Sigmoid colon (tissue), 6 donors: ENCODE measurements at regions not wholly inside any gene's neighbourhood (a gene's known extent, or its start where the extent isn't known, plus 50 kb on each side); places are given as distances from the start of the nearest gene placed in this dataset.

Source experiments
- DNase-seq: peaks from one replicate; pipeline ENCODE4 v3.0.0-alpha.2; 2019
- H3K27ac ChIP-seq, 4 donors: fragments of 200-600 bp; sonication (generic); one replicate each; pipeline ENCODE4 v1.5.1; 2016 to 2019; ENCODE audit warnings: mild to moderate bottlenecking in 1 of 4
- H3K27me3 ChIP-seq, 3 donors: fragments of 200-600 bp; sonication (generic); one replicate each; pipeline ENCODE4 v1.5.1; 2019; ENCODE audit warnings: mild to moderate bottlenecking in 1 of 3
- H3K36me3 ChIP-seq, 4 donors: fragments of 200-600 bp; sonication (generic); one replicate each; pipeline ENCODE4 v1.5.1; 2016 to 2019
- H3K4me1 ChIP-seq, 4 donors: fragments of 200-600 bp; sonication (generic); one replicate each; pipeline ENCODE4 v1.5.1; 2017 to 2019
- H3K4me3 ChIP-seq, 4 donors: fragments of 200-600 bp; sonication (generic); one replicate each; pipeline ENCODE4 v1.5.1; 2017 to 2019; ENCODE audit warnings: mild to moderate bottlenecking in 2 of 4, moderate library complexity in 1 of 4
- H3K9me3 ChIP-seq, 4 donors: fragments of 200-600 bp in 3 of 4; sonication (generic) in 3 of 4; one replicate each; pipeline versions ENCODE4 v1.5.1 to v1.6.1; 2013 to 2019
- CTCF ChIP-seq, 4 experiments: fragments of 450-650 bp in 3 of 4; fragments of 200-600 bp in 1 of 4; IDR thresholded peaks; one replicate each; pipeline ENCODE4 v1.5.1; 2016 to 2019; ENCODE audit warnings: antibody characterized with exemption in 4 of 4, mild to moderate bottlenecking in 3 of 4, moderate library complexity in 2 of 4
- EP300 ChIP-seq, 4 donors: sonication (generic); formaldehyde crosslinking; IDR thresholded peaks; one replicate each; pipeline ENCODE4 v1.6.1; 2017; ENCODE audit warnings: antibody characterized with exemption in 4 of 4
- POLR2A ChIP-seq, 2 donors: fragments of 450-650 bp; IDR thresholded peaks; one replicate each; pipeline ENCODE4 v1.6.1; 2016; ENCODE audit warnings: antibody characterized with exemption in 2 of 2, mild to moderate bottlenecking in 2 of 2, moderate library complexity in 2 of 2
- POLR2AphosphoS5 ChIP-seq, 4 donors: sonication (generic); formaldehyde crosslinking; IDR thresholded peaks; one replicate each; pipeline ENCODE4 v1.6.1; 2017; ENCODE audit warnings: antibody characterized with exemption in 4 of 4
- WGBS, 2 donors: extraction: QIAGEN DNeasy Blood & Tissue Kit; methylation state at CpG; one replicate each; pipeline ENCODE4 v1.1.7; 2013; 5-methylcytosine and 5-hydroxymethylcytosine counted together
- intact Hi-C: fragments of 100-400 bp; cut with DNase I; formaldehyde crosslinking; loops from one replicate; pipeline ENCODE4 v1.15.1; 2023
- donor health status: healthy with polysubstance abuse.
- donor health status: healthy.

- intact Hi-C loops, result no loop called here
- 93 to 97% methylated on average over 3 of the region's 3 CpGs for WGBS, 2 donors
- DNase-seq, result no peak
- H3K9me3 ChIP-seq, result no peaks in the 10 kb centered on the region
- H3K4me1 ChIP-seq, result peaks cover 0 to 20% (median 12%) of the 10 kb centered on the region in 4 donors
- no peaks in the 10 kb centered on the region for H3K36me3 ChIP-seq
- TF ChIP-seq POLR2AphosphoS5 (IDR thresholded peaks at IDR 0.05) (no peak), CTCF (IDR thresholded peaks at IDR 0.05) (no peak), POLR2A (IDR thresholded peaks at IDR 0.05) (no peak), EP300 (IDR thresholded peaks at IDR 0.05) (no peak)
- no peak overlapping the region for H3K27ac ChIP-seq
- H3K27me3 ChIP-seq, result no peaks in the 10 kb centered on the region
- H3K4me3 ChIP-seq, result no peak overlapping the region
Observed at GRCh38 chr6:150713931-150714330, 114.2 kb downstream of the PLEKHG1 start.

GRCh38 chr6:150715133-150715532, 115.4 kb downstream of the PLEKHG1 start:
- Histone ChIP-seq H3K27me3 (no peaks in the 10 kb centered on the region), H3K4me1 (peaks cover 0 to 20% (median 12%) of the 10 kb centered on the region in 4 donors), H3K36me3 (no peaks in the 10 kb centered on the region), H3K27ac (no peak overlapping the region), H3K4me3 (no peak overlapping the region), H3K9me3 (no peaks in the 10 kb centered on the region)
- intact Hi-C loops, result no loop called here
- no peak for DNase-seq
- TF ChIP-seq POLR2A (IDR thresholded peaks at IDR 0.05), result no peak
- WGBS, 2 donors, result 94 to 96% methylated on average over 7 of the region's 7 CpGs

GRCh38 chr6:150717419-150717818, 117.7 kb downstream of the PLEKHG1 start:
- no peaks in the 10 kb centered on the region for H3K36me3 ChIP-seq
- whole genome bisulfite sequencing, 2 donors, result 20 to 77% methylated on average over 8 of the region's 8 CpGs

DNA sequence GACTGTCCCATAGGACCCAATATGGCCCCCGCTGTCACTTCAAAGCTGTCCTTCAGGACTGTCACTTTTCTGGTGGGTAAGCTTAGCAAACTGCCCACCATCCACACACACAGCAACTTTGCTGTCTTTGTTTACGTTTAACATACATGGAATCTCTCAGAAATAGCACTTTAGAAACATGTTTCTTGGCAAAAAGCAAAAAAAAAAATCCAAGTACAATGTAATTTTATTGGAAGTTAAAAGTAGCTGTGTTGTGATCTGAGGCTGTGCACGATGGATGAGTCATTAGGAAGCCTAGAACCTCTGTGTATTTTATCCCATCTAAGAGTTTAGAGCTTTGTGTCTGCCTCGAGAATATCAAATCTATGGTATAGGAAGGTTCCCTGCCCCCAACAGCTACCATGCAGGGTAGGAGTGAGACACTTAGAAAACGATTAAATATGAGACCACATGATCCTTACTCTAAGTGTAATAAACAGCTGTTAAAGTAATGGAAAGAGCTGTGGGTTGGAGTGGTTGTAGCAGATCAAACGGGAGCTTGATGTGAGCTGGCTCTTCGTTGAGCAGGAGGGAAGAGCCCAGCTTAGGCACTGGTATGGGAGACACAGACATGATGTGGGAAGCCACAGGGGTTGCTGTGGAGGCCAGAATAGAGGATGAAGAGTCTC, 119.5 kb downstream of the PLEKHG1 start:
- Histone ChIP-seq H3K27me3 (no peaks in the 10 kb centered on the region), H3K36me3 (no peaks in the 10 kb centered on the region), H3K4me1 (no peaks in the 10 kb centered on the region), H3K27ac (no peak overlapping the region), H3K9me3 (no peaks in the 10 kb centered on the region), H3K4me3 (no peak overlapping the region)
- no peak for DNase-seq
- intact Hi-C loops, result no loop called here
- 73 to 75% methylated on average over 7 of the region's 7 CpGs for WGBS, 2 donors
- TF ChIP-seq POLR2AphosphoS5 (IDR thresholded peaks at IDR 0.05), result no peak
- TF ChIP-seq EP300 (IDR thresholded peaks at IDR 0.05), result no peak
- no peak for TF ChIP-seq CTCF (IDR thresholded peaks at IDR 0.05)
- no peak for TF ChIP-seq POLR2A (IDR thresholded peaks at IDR 0.05)

More at GRCh38 chr6:150717419-150717818, 117.7 kb downstream of the PLEKHG1 start:
- no peaks in the 10 kb centered on the region for H3K9me3 ChIP-seq
- no peak overlapping the region for H3K4me3 ChIP-seq
- H3K27me3 ChIP-seq, result no peaks in the 10 kb centered on the region
- no peak for DNase-seq
- TF ChIP-seq CTCF (IDR thresholded peaks at IDR 0.05), result no peak
- no peak for TF ChIP-seq EP300 (IDR thresholded peaks at IDR 0.05)
- no peak for TF ChIP-seq POLR2AphosphoS5 (IDR thresholded peaks at IDR 0.05)
- no peak for TF ChIP-seq POLR2A (IDR thresholded peaks at IDR 0.05)
- H3K4me1 ChIP-seq, result peaks cover 0 to 14% (median 7%) of the 10 kb centered on the region in 4 donors
- no peak overlapping the region for H3K27ac ChIP-seq
- intact Hi-C loops, result no loop called here

- no peak for DNase-seq
- Histone ChIP-seq H3K4me1 (no peaks in the 10 kb centered on the region), H3K27ac (no peak overlapping the region), H3K4me3 (no peak overlapping the region), H3K36me3 (no peaks in the 10 kb centered on the region), H3K27me3 (no peaks in the 10 kb centered on the region), H3K9me3 (no peaks in the 10 kb centered on the region)
- 35 to 80% methylated on average over 1 of the region's 1 CpG for WGBS, 2 donors
- TF ChIP-seq CTCF (IDR thresholded peaks at IDR 0.05) (no peak), POLR2A (IDR thresholded peaks at IDR 0.05) (no peak), POLR2AphosphoS5 (IDR thresholded peaks at IDR 0.05) (no peak), EP300 (IDR thresholded peaks at IDR 0.05) (no peak)
- intact Hi-C loops, result no loop called here
Observed at GRCh38 chr6:150719831-150720230, 120.1 kb downstream of the PLEKHG1 start.
